Hepatocyte (in vitro differentiated cells): ENCODE measurements at regions not wholly inside any gene's neighbourhood (a gene's known extent, or its start where the extent isn't known, plus 50 kb on each side); places are given as distances from the start of the nearest gene placed in this dataset.

Experiments
- EZH2 ChIP-seq: fragments of 200-600 bp; sonication (generic); IDR thresholded peaks from 2 replicates; pipeline ENCODE4 v1.6.1; 2016; ENCODE audit warnings: antibody characterized with exemption, mild to moderate bottlenecking, borderline replicate concordance
- EZH2phosphoT487 ChIP-seq: fragments of 200-600 bp; sonication (generic); IDR thresholded peaks from one replicate; pipeline ENCODE4 v1.6.1; 2018; ENCODE audit warnings: antibody characterized with exemption, mild to moderate bottlenecking, low read depth, moderate library complexity; ENCODE audit not compliant: unreplicated experiment, severe bottlenecking
- TF ChIP-seq, protein P1 (sequence below): fragments of 200-600 bp; sonication (generic); IDR thresholded peaks from 2 replicates; pipeline ENCODE4 v1.5.1; 2016; ENCODE audit warnings: antibody characterized with exemption, mild to moderate bottlenecking; ENCODE audit not compliant: poor library complexity

GRCh38 chr6:17200395-17200794 lies 80.8 kb upstream of the RBM24 start:
- TF ChIP-seq, protein P1, sequence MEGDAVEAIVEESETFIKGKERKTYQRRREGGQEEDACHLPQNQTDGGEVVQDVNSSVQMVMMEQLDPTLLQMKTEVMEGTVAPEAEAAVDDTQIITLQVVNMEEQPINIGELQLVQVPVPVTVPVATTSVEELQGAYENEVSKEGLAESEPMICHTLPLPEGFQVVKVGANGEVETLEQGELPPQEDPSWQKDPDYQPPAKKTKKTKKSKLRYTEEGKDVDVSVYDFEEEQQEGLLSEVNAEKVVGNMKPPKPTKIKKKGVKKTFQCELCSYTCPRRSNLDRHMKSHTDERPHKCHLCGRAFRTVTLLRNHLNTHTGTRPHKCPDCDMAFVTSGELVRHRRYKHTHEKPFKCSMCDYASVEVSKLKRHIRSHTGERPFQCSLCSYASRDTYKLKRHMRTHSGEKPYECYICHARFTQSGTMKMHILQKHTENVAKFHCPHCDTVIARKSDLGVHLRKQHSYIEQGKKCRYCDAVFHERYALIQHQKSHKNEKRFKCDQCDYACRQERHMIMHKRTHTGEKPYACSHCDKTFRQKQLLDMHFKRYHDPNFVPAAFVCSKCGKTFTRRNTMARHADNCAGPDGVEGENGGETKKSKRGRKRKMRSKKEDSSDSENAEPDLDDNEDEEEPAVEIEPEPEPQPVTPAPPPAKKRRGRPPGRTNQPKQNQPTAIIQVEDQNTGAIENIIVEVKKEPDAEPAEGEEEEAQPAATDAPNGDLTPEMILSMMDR = peak; percentile 22
- TF ChIP-seq EZH2phosphoT487 = no peak
- no peak for TF ChIP-seq EZH2
